Activated CD4-positive, alpha-beta T cell treated with anti-CD3 and anti-CD28 coated beads for 36 hours (primary cell): ENCODE measurements at regions not wholly inside any gene's neighbourhood (a gene's known extent, or its start where the extent isn't known, plus 50 kb on each side); places are given as distances from the start of the nearest gene placed in this dataset.
"Not testable (repeated sequence)": the region's sequence is repeated elsewhere in the genome, so short reads cannot be mapped to it uniquely, and the experiment has no call there.

Source experiments
- ATAC-seq: fragments of 200-7000 bp; cut with Tn5 transposase; one replicate; pipeline ENCODE4 v1.10.0; 2021; ENCODE audit warnings: mild to moderate bottlenecking, moderate library complexity
- CTCF ChIA-PET: fragments of 350-600 bp; sonication (Branson Sonifier 250); formaldehyde crosslinking; loops from one replicate; lab custom pipeline; 2021; ENCODE audit warnings: antibody characterized with exemption; lab: Charles Lee
- POLR2A ChIA-PET: fragments of 350-600 bp; sonication (Branson Sonifier 250); formaldehyde crosslinking; loops from one replicate; lab custom pipeline; 2021; ENCODE audit warnings: antibody characterized with exemption, inconsistent platforms; lab: Charles Lee
- DNase-seq: peaks from one replicate; pipeline ENCODE4 v3.0.0-alpha.2; 2020
- H3K27ac Mint-ChIP-seq: one replicate; pipeline ENCODE4 v1.8.0; 2021; ENCODE audit warnings: mixed read lengths
- H3K27me3 Mint-ChIP-seq: one replicate; pipeline ENCODE4 v1.8.0; 2021; ENCODE audit warnings: mixed read lengths
- H3K36me3 Mint-ChIP-seq: one replicate; pipeline ENCODE4 v1.8.0; 2021; ENCODE audit warnings: low read depth, mixed read lengths
- H3K4me1 Mint-ChIP-seq: one replicate; pipeline ENCODE4 v1.8.0; 2021; ENCODE audit warnings: mixed read lengths
- H3K4me3 Mint-ChIP-seq: one replicate; pipeline ENCODE4 v1.8.0; 2021; ENCODE audit warnings: mild to moderate bottlenecking, moderate library complexity, mixed read lengths
- H3K9me3 Mint-ChIP-seq: one replicate; pipeline ENCODE4 v1.8.0; 2021; ENCODE audit warnings: low read depth, mixed read lengths
- intact Hi-C, 2 experiments: fragments of 100-400 bp; cut with DNase I in 1 of 2; cut with micrococcal nuclease in 1 of 2; formaldehyde crosslinking; loops; one replicate each; pipeline versions ENCODE4 v1.14.2 to v1.15.1; 2022 to 2024; cut with DNase I, micrococcal nuclease

GRCh38 chr16:16928532-16929109, 542.1 kb downstream of the XYLT1 start:
- no peak overlapping the region for H3K4me3 Mint-ChIP-seq
- H3K27me3 Mint-ChIP-seq = no peaks in the 10 kb centered on the region
- intact Hi-C loops = no loop called here
- no peaks in the 10 kb centered on the region for H3K4me1 Mint-ChIP-seq
- DNase-seq (no peak), ATAC-seq (no peak)
- H3K36me3 Mint-ChIP-seq = no peaks in the 10 kb centered on the region
- no peak overlapping the region for H3K27ac Mint-ChIP-seq
- no peaks in the 10 kb centered on the region for H3K9me3 Mint-ChIP-seq
- ChIA-PET POLR2A (no interaction called here), CTCF (no interaction called here)

- DNase-seq (no peak), ATAC-seq (no peak)
- Mint-ChIP-seq H3K4me1 (no peaks in the 10 kb centered on the region), H3K36me3 (no peaks in the 10 kb centered on the region), H3K9me3 (no peaks in the 10 kb centered on the region), H3K4me3 (no peak overlapping the region), H3K27me3 (no peaks in the 10 kb centered on the region), H3K27ac (no peak overlapping the region)
- intact Hi-C loops = no loop called here
- ChIA-PET POLR2A (no interaction called here), CTCF (no interaction called here)
Observed at GRCh38 chr16:16930309-16931000, 540.3 kb downstream of the XYLT1 start.

- H3K9me3 Mint-ChIP-seq = no peaks in the 10 kb centered on the region
- ChIA-PET POLR2A (no interaction called here), CTCF (no interaction called here)
- H3K4me1 Mint-ChIP-seq = no peaks in the 10 kb centered on the region
- intact Hi-C loops = no loop called here
- peaks cover 2% of the 10 kb centered on the region for H3K27me3 Mint-ChIP-seq
- ATAC-seq = no peak
- no peaks in the 10 kb centered on the region for H3K36me3 Mint-ChIP-seq
- DNase-seq = no peak
- no peak overlapping the region for H3K27ac Mint-ChIP-seq
- H3K4me3 Mint-ChIP-seq = no peak overlapping the region
Observed at GRCh38 chr16:16933861-16934260, 536.9 kb downstream of the XYLT1 start.

- ChIA-PET POLR2A (no interaction called here), CTCF (no interaction called here)
- ATAC-seq (no peak), DNase-seq (no peak)
- H3K27ac Mint-ChIP-seq = no peak overlapping the region
- no peaks in the 10 kb centered on the region for H3K36me3 Mint-ChIP-seq
- intact Hi-C loops = no loop called here
- H3K4me1 Mint-ChIP-seq = no peaks in the 10 kb centered on the region
- H3K4me3 Mint-ChIP-seq = no peak overlapping the region
- no peaks in the 10 kb centered on the region for H3K9me3 Mint-ChIP-seq
- peaks cover 3% of the 10 kb centered on the region for H3K27me3 Mint-ChIP-seq
Observed at GRCh38 chr16:16934660-16935059, 536.1 kb downstream of the XYLT1 start.

GRCh38 chr16:16935909-16936308, 534.9 kb downstream of the XYLT1 start:
- ATAC-seq, POLR2A ChIA-PET, H3K9me3 Mint-ChIP-seq, H3K4me1 Mint-ChIP-seq, intact Hi-C loops, H3K4me3 Mint-ChIP-seq, H3K27ac Mint-ChIP-seq, DNase-seq, H3K27me3 Mint-ChIP-seq, H3K36me3 Mint-ChIP-seq: not testable (repeated sequence)
- CTCF ChIA-PET = interaction anchor here (0.6 kb wide), 1 partner anchor 13 kb away, joined by 3 read pairs; no protein-coding TSS in a partner anchor

- no peaks in the 10 kb centered on the region for H3K4me1 Mint-ChIP-seq
- no peak overlapping the region for H3K4me3 Mint-ChIP-seq
Observed at GRCh38 chr16:16937576-16937975, 533.2 kb downstream of the XYLT1 start.

GRCh38 chr16:16938009-16938408, 532.8 kb downstream of the XYLT1 start:
- ChIA-PET POLR2A (no interaction called here), CTCF (no interaction called here)
- no peak for DNase-seq

More at GRCh38 chr16:16937576-16937975, 533.2 kb downstream of the XYLT1 start:
- CTCF ChIA-PET = no interaction called here
- Mint-ChIP-seq H3K27ac (no peak overlapping the region), H3K9me3 (no peaks in the 10 kb centered on the region), H3K36me3 (no peaks in the 10 kb centered on the region), H3K27me3 (peaks cover 4% of the 10 kb centered on the region)
- POLR2A ChIA-PET = no interaction called here
- DNase-seq (no peak), ATAC-seq (no peak)
- intact Hi-C loops = no loop called here

GRCh38 chr16:16938980-16939379, 531.8 kb downstream of the XYLT1 start:
- no peak for ATAC-seq
- POLR2A ChIA-PET = no interaction called here
- CTCF ChIA-PET = no interaction called here
- intact Hi-C loops = no loop called here
- Mint-ChIP-seq H3K27ac (no peak overlapping the region), H3K27me3 (peaks cover 4% of the 10 kb centered on the region), H3K4me3 (no peak overlapping the region), H3K9me3 (no peaks in the 10 kb centered on the region), H3K4me1 (no peaks in the 10 kb centered on the region), H3K36me3 (no peaks in the 10 kb centered on the region)
- DNase-seq = no peak

More at GRCh38 chr16:16938009-16938408, 532.8 kb downstream of the XYLT1 start:
- intact Hi-C loops = no loop called here
- Mint-ChIP-seq H3K4me1 (no peaks in the 10 kb centered on the region), H3K9me3 (no peaks in the 10 kb centered on the region), H3K4me3 (no peak overlapping the region), H3K27me3 (peaks cover 4% of the 10 kb centered on the region), H3K27ac (no peak overlapping the region), H3K36me3 (no peaks in the 10 kb centered on the region)
- no peak for ATAC-seq

GRCh38 chr16:16940351-16940750, 530.4 kb downstream of the XYLT1 start:
- intact Hi-C loops = no loop called here
- no peak for ATAC-seq
- Mint-ChIP-seq H3K9me3 (no peaks in the 10 kb centered on the region), H3K36me3 (no peaks in the 10 kb centered on the region), H3K4me1 (no peaks in the 10 kb centered on the region), H3K4me3 (no peak overlapping the region), H3K27me3 (peaks cover 4% of the 10 kb centered on the region), H3K27ac (no peak overlapping the region)
- POLR2A ChIA-PET = no interaction called here
- DNase-seq = no peak
- CTCF ChIA-PET = no interaction called here

- POLR2A ChIA-PET, H3K36me3 Mint-ChIP-seq, H3K27me3 Mint-ChIP-seq, ATAC-seq, H3K4me3 Mint-ChIP-seq, H3K9me3 Mint-ChIP-seq, CTCF ChIA-PET, intact Hi-C loops, H3K4me1 Mint-ChIP-seq, DNase-seq, H3K27ac Mint-ChIP-seq: not testable (repeated sequence)
Observed at GRCh38 chr16:16942849-16943248, 527.9 kb downstream of the XYLT1 start.

- no peak overlapping the region for H3K27ac Mint-ChIP-seq
- peaks cover 4% of the 10 kb centered on the region for H3K27me3 Mint-ChIP-seq
- CTCF ChIA-PET = no interaction called here
- no peak for ATAC-seq
- no peaks in the 10 kb centered on the region for H3K36me3 Mint-ChIP-seq
- no peak for DNase-seq
- peaks cover 8% of the 10 kb centered on the region for H3K9me3 Mint-ChIP-seq
- H3K4me1 Mint-ChIP-seq = no peaks in the 10 kb centered on the region
- no peak overlapping the region for H3K4me3 Mint-ChIP-seq
- intact Hi-C loops = no loop called here
- POLR2A ChIA-PET = no interaction called here
Observed at GRCh38 chr16:16945207-16945606, 525.6 kb downstream of the XYLT1 start.

- Mint-ChIP-seq H3K9me3 (no peaks in the 10 kb centered on the region), H3K4me1 (no peaks in the 10 kb centered on the region), H3K4me3 (no peak overlapping the region), H3K27ac (no peak overlapping the region), H3K36me3 (no peaks in the 10 kb centered on the region), H3K27me3 (no peaks in the 10 kb centered on the region)
- intact Hi-C loops = no loop called here
- DNase-seq = no peak
- no peak for ATAC-seq
- ChIA-PET CTCF (no interaction called here), POLR2A (no interaction called here)
Observed at GRCh38 chr16:16956376-16956775, 514.4 kb downstream of the XYLT1 start.
